ENCODE measurements at regions not wholly inside any gene's neighbourhood (a gene's known extent, or its start where the extent isn't known, plus 50 kb on each side); places are given as distances from the start of the nearest gene placed in this dataset.

GRCh38 chr6:4210629-4211419, 75.4 kb upstream of the ECI2 start:
- no peak for TF ChIP-seq JUN (IDR thresholded peaks at IDR 0.05; ENCODE audit: borderline replicate concordance, insufficient read depth, insufficient read length, low read depth)
- no peak for TF ChIP-seq EZH2 (IDR thresholded peaks at IDR 0.05; ENCODE audit: borderline replicate concordance, low read depth, low read length, severe bottlenecking)
- no peak for TF ChIP-seq FOS (IDR thresholded peaks at IDR 0.05; ENCODE audit: borderline replicate concordance, insufficient read depth, low read length)
- TF ChIP-seq MYC (IDR thresholded peaks at IDR 0.05; ENCODE audit: low read depth, low read length) = no peak
- TF ChIP-seq MAX (IDR thresholded peaks at IDR 0.05; ENCODE audit: insufficient read depth, insufficient read length) = no peak
- TF ChIP-seq CTCF (IDR thresholded peaks at IDR 0.05; ENCODE audit: extremely low read depth in 1 of 2, insufficient read depth in 1 of 2, low read depth in 1 of 2, low read length in 2 of 2) = peak; percentile 72 to 80
- BruUV-seq (replicated peaks) = no TSS peak
- no peak overlapping the region for H3K4me2 ChIP-seq (ENCODE audit: insufficient read depth, low read length)
- peaks cover under 1 to 3% of the 10 kb centered on the region in 2 experiments for H3K27me3 ChIP-seq (ENCODE audit: control insufficient read depth in 2 of 2, insufficient read depth in 2 of 2, low read length in 2 of 2)
- H4K20me1 ChIP-seq (replicated peaks; ENCODE audit: control insufficient read depth, extremely low read depth, insufficient read depth, low read length) = no peaks in the 10 kb centered on the region
- H3K9ac ChIP-seq (replicated peaks; ENCODE audit: extremely low read depth, insufficient read depth, low read length) = no peak overlapping the region
- H2AFZ ChIP-seq (ENCODE audit: low read depth, low read length) = no peak overlapping the region
- H3K4me1 ChIP-seq (ENCODE audit: control insufficient read depth, extremely low read depth, insufficient read depth, low read length) = no peaks in the 10 kb centered on the region
- no peaks in the 10 kb centered on the region for H3K9me1 ChIP-seq (replicated peaks; ENCODE audit: control insufficient read depth, extremely low read depth, insufficient read depth, low read length)
- H3K36me3 ChIP-seq (ENCODE audit: control insufficient read depth in 2 of 2, extremely low read depth in 1 of 2, insufficient read depth in 2 of 2, low read length in 2 of 2) = no peaks in the 10 kb centered on the region
- CTCF ChIA-PET = interaction anchor here (0.5 to 2.9 kb wide), 52 partner anchors 13 to 721 kb away, joined by 3 to 67 read pairs (median 4); partner anchors contain the start of gene ECI2
- H3K9me3 ChIP-seq (replicated peaks; ENCODE audit: control insufficient read depth, insufficient read depth, low read length) = no peaks in the 10 kb centered on the region
- H3K4me3 ChIP-seq (replicated peaks in 1 of 3; ENCODE audit: insufficient read depth in 1 of 3, low read depth in 1 of 3, low read length in 3 of 3) = no peak overlapping the region
- FAIRE-seq = peak; percentile 81
- H3K27ac ChIP-seq (ENCODE audit: insufficient read depth, low read depth, low read length) = no peak overlapping the region
- peak; percentile 74 for DNase-seq (ENCODE audit: low read depth, low spot score)
- intact Hi-C loops (cut with micrococcal nuclease) = loop anchor here (1.0 kb wide), 3 partner anchors 49 to 156 kb away; no protein-coding TSS in a partner anchor
- POLR2A ChIA-PET = no interaction called here
- dilution Hi-C loops (cut with MboI; ENCODE audit: extremely low pct_ligation_motif_present, low sequenced_read_pairs) = no loop called here
- no peaks in the 10 kb centered on the region for H3K79me2 ChIP-seq (ENCODE audit: control insufficient read depth, insufficient read depth, low read length)
